T-helper 2 cell treated with Interferon-gamma antibody and Interleukin-4, amounts not matched to agents 100 ng/mL and 5 ng/mL, for 36 hours (primary cell): ENCODE measurements at regions not wholly inside any gene's neighbourhood (a gene's known extent, or its start where the extent isn't known, plus 50 kb on each side); places are given as distances from the start of the nearest gene placed in this dataset.

Source experiments
- intact Hi-C: fragments of 100-400 bp; cut with micrococcal nuclease; formaldehyde crosslinking; loops from one replicate; pipeline ENCODE4 v1.15.1; 2023

GRCh38 chr12:125651625-125652024 is 586.4 kb downstream of the AACS start:
- intact Hi-C loops, result no loop called here

- intact Hi-C loops, result no loop called here
Observed at GRCh38 chr12:125652681-125653080, 587.4 kb downstream of the AACS start.

- intact Hi-C loops, result no loop called here
Observed at GRCh38 chr12:125657681-125658080, 592.4 kb downstream of the AACS start.

GRCh38 chr12:125674554-125675338 is 609.5 kb downstream of the AACS start:
- intact Hi-C loops, result no loop called here

- intact Hi-C loops, result no loop called here
Observed at GRCh38 chr12:125676366-125676765, 611.1 kb downstream of the AACS start.

- intact Hi-C loops, result no loop called here
Observed at GRCh38 chr12:125677829-125678228, 612.6 kb downstream of the AACS start.

- intact Hi-C loops, result no loop called here
Observed at GRCh38 chr12:125678589-125678993, 613.4 kb downstream of the AACS start.

- intact Hi-C loops, result loop anchor here (5.0 kb wide), 1 partner anchor 152 kb away; no protein-coding TSS in a partner anchor
Observed at GRCh38 chr12:125683748-125684381, 618.6 kb downstream of the AACS start.

- intact Hi-C loops, result loop anchor here (5.0 kb wide), 1 partner anchor 153 kb away; no protein-coding TSS in a partner anchor
Observed at GRCh38 chr12:125684968-125685790, 619.9 kb downstream of the AACS start.

- intact Hi-C loops, result no loop called here
Observed at GRCh38 chr12:125685915-125686314, 620.7 kb downstream of the AACS start.

- intact Hi-C loops, result no loop called here
Observed at GRCh38 chr12:125687403-125687802, 622.2 kb downstream of the AACS start.

- intact Hi-C loops, result no loop called here
Observed at GRCh38 chr12:125687820-125688219, 622.6 kb downstream of the AACS start.

- intact Hi-C loops, result no loop called here
Observed at GRCh38 chr12:125688223-125688622, 623.0 kb downstream of the AACS start.

GRCh38 chr12:125688881-125689280 is 623.6 kb downstream of the AACS start:
- intact Hi-C loops, result no loop called here

- intact Hi-C loops, result no loop called here
Observed at GRCh38 chr12:125689576-125690410, 624.6 kb downstream of the AACS start.

- intact Hi-C loops, result no loop called here
Observed at GRCh38 chr12:125690841-125691240, 625.6 kb downstream of the AACS start.

GRCh38 chr12:125696054-125696453 is 630.8 kb downstream of the AACS start:
- intact Hi-C loops, result no loop called here

GRCh38 chr12:125704803-125705202 is 639.6 kb downstream of the AACS start:
- intact Hi-C loops, result no loop called here

GRCh38 chr12:125720961-125721360 is 655.7 kb downstream of the AACS start:
- intact Hi-C loops, result no loop called here

GRCh38 chr12:125734137-125734536 is 668.9 kb downstream of the AACS start:
- intact Hi-C loops, result no loop called here

GRCh38 chr12:125738211-125738610 is 673.0 kb downstream of the AACS start:
- intact Hi-C loops, result no loop called here
